Thymus (tissue), 11 donors: ENCODE measurements at regions not wholly inside any gene's neighbourhood (a gene's known extent, or its start where the extent isn't known, plus 50 kb on each side); places are given as distances from the start of the nearest gene placed in this dataset.
"Not testable (repeated sequence)": the region's sequence is repeated elsewhere in the genome, so short reads cannot be mapped to it uniquely, and the experiment has no call there.

ENCODE experiments used
- DNase-seq, 9 donors: peaks; one replicate each; pipeline ENCODE4 v3.0.0-alpha.2; 2013; ENCODE audit warnings: low spot score in 9 of 9, low read depth in 6 of 9, missing footprints in 1 of 9
- H3K27ac ChIP-seq, 2 donors: one replicate each; pipeline ENCODE4 v1.5.1; 2013; ENCODE audit warnings: control low read depth in 1 of 2, low read depth in 1 of 2, low read length in 1 of 2, mild to moderate bottlenecking in 1 of 2, moderate library complexity in 1 of 2
- H3K27me3 ChIP-seq, 2 donors: one replicate each; pipeline ENCODE4 v1.5.1; 2013; ENCODE audit warnings: low read length in 1 of 2; ENCODE audit not compliant: control insufficient read depth in 2 of 2, insufficient read depth in 1 of 2
- H3K36me3 ChIP-seq, 2 donors: one replicate each; pipeline ENCODE4 v1.5.1; 2013; ENCODE audit warnings: low read length in 1 of 2, mild to moderate bottlenecking in 1 of 2, moderate library complexity in 1 of 2; ENCODE audit not compliant: control insufficient read depth in 2 of 2, insufficient read depth in 2 of 2
- H3K4me1 ChIP-seq, 2 donors: one replicate each; pipeline ENCODE4 v1.5.1; 2013; ENCODE audit warnings: low read length in 2 of 2; ENCODE audit not compliant: control insufficient read depth in 2 of 2, insufficient read depth in 2 of 2
- H3K4me3 ChIP-seq, 2 donors: one replicate each; pipeline ENCODE4 v1.5.1; 2013; ENCODE audit warnings: low read length in 2 of 2, control low read depth in 1 of 2, mild to moderate bottlenecking in 1 of 2
- H3K9me3 ChIP-seq, 2 donors: one replicate each; pipeline ENCODE4 v1.5.1; 2013; ENCODE audit warnings: low read length in 1 of 2, mild to moderate bottlenecking in 1 of 2; ENCODE audit not compliant: control insufficient read depth in 2 of 2, insufficient read depth in 1 of 2
- WGBS: extraction: QIAGEN DNeasy Blood & Tissue Kit; methylation state at CpG from one replicate; pipeline ENCODE4 v1.1.7; 2013; 5-methylcytosine and 5-hydroxymethylcytosine counted together
- donor health status: healthy.

GRCh38 chr3:20391644-20392043 lies 205.6 kb upstream of the SGO1 start:
- H3K36me3 ChIP-seq = no peaks in the 10 kb centered on the region
- 64% methylated on average over 3 of the region's 3 CpGs for WGBS
- H3K4me1 ChIP-seq = no peaks in the 10 kb centered on the region
- H3K27me3 ChIP-seq = no peaks in the 10 kb centered on the region
- no peaks in the 10 kb centered on the region for H3K9me3 ChIP-seq
- DNase-seq = no peak
- H3K4me3 ChIP-seq = no peak overlapping the region
- no peak overlapping the region for H3K27ac ChIP-seq

- Histone ChIP-seq H3K27me3 (no peaks in the 10 kb centered on the region), H3K36me3 (no peaks in the 10 kb centered on the region), H3K27ac (no peak overlapping the region), H3K4me3 (no peak overlapping the region), H3K4me1 (no peaks in the 10 kb centered on the region), H3K9me3 (no peaks in the 10 kb centered on the region)
- no peak for DNase-seq
- WGBS = 73% methylated on average over 1 of the region's 1 CpG
Measured at GRCh38 chr3:20388971-20389370, 203.0 kb upstream of the SGO1 start.

- no peaks in the 10 kb centered on the region for H3K9me3 ChIP-seq
- 72% methylated on average over 1 of the region's 1 CpG for WGBS
- no peak overlapping the region for H3K27ac ChIP-seq
- H3K4me3 ChIP-seq = no peak overlapping the region
- H3K36me3 ChIP-seq = no peaks in the 10 kb centered on the region
- H3K27me3 ChIP-seq = no peaks in the 10 kb centered on the region
- H3K4me1 ChIP-seq = no peaks in the 10 kb centered on the region
- no peak for DNase-seq
Measured at GRCh38 chr3:20380295-20380694, 194.3 kb upstream of the SGO1 start.

GRCh38 chr3:20378315-20378714 lies 192.3 kb upstream of the SGO1 start:
- no peaks in the 10 kb centered on the region for H3K36me3 ChIP-seq
- no peak for DNase-seq
- no peaks in the 10 kb centered on the region for H3K9me3 ChIP-seq
- no peak overlapping the region for H3K27ac ChIP-seq
- H3K27me3 ChIP-seq = no peaks in the 10 kb centered on the region
- H3K4me3 ChIP-seq = no peak overlapping the region
- 84% methylated on average over 2 of the region's 2 CpGs for WGBS
- no peaks in the 10 kb centered on the region for H3K4me1 ChIP-seq

GRCh38 chr3:20376665-20377217 lies 190.7 kb upstream of the SGO1 start:
- H3K4me3 ChIP-seq = no peak overlapping the region
- H3K27ac ChIP-seq = no peak overlapping the region
- no peak for DNase-seq
- no peaks in the 10 kb centered on the region for H3K4me1 ChIP-seq
- no peaks in the 10 kb centered on the region for H3K27me3 ChIP-seq
- no peaks in the 10 kb centered on the region for H3K36me3 ChIP-seq
- H3K9me3 ChIP-seq = no peaks in the 10 kb centered on the region

GRCh38 chr3:20375302-20375701 lies 189.3 kb upstream of the SGO1 start:
- no peaks in the 10 kb centered on the region for H3K9me3 ChIP-seq
- 67% methylated on average over 2 of the region's 2 CpGs for WGBS
- H3K4me1 ChIP-seq = no peaks in the 10 kb centered on the region
- H3K4me3 ChIP-seq = no peak overlapping the region
- H3K36me3 ChIP-seq = no peaks in the 10 kb centered on the region
- DNase-seq = no peak
- no peak overlapping the region for H3K27ac ChIP-seq
- H3K27me3 ChIP-seq = no peaks in the 10 kb centered on the region

- 92% methylated on average over 23 of the region's 23 CpGs for WGBS
- not testable (repeated sequence) for H3K4me3 ChIP-seq, H3K27me3 ChIP-seq, DNase-seq, H3K9me3 ChIP-seq, H3K27ac ChIP-seq, H3K36me3 ChIP-seq, H3K4me1 ChIP-seq
Measured at GRCh38 chr3:20370273-20371063, 184.5 kb upstream of the SGO1 start.

GRCh38 chr3:20361000-20361399 lies 175.0 kb upstream of the SGO1 start:
- no peak overlapping the region for H3K27ac ChIP-seq
- H3K27me3 ChIP-seq = no peaks in the 10 kb centered on the region
- no peaks in the 10 kb centered on the region for H3K36me3 ChIP-seq
- H3K9me3 ChIP-seq = no peaks in the 10 kb centered on the region
- no peak overlapping the region for H3K4me3 ChIP-seq
- H3K4me1 ChIP-seq = no peaks in the 10 kb centered on the region
- no peak for DNase-seq
- WGBS = 94% methylated on average over 3 of the region's 3 CpGs

- Histone ChIP-seq H3K36me3 (no peaks in the 10 kb centered on the region), H3K27ac (no peak overlapping the region), H3K9me3 (no peaks in the 10 kb centered on the region), H3K4me3 (no peak overlapping the region), H3K4me1 (no peaks in the 10 kb centered on the region), H3K27me3 (no peaks in the 10 kb centered on the region)
- WGBS = 95% methylated on average over 1 of the region's 1 CpG
- DNase-seq = no peak
Measured at GRCh38 chr3:20353286-20353685, 167.3 kb upstream of the SGO1 start.
